ENCODE measurements at regions not wholly inside any gene's neighbourhood (a gene's known extent, or its start where the extent isn't known, plus 50 kb on each side); places are given as distances from the start of the nearest gene placed in this dataset.

DNA sequence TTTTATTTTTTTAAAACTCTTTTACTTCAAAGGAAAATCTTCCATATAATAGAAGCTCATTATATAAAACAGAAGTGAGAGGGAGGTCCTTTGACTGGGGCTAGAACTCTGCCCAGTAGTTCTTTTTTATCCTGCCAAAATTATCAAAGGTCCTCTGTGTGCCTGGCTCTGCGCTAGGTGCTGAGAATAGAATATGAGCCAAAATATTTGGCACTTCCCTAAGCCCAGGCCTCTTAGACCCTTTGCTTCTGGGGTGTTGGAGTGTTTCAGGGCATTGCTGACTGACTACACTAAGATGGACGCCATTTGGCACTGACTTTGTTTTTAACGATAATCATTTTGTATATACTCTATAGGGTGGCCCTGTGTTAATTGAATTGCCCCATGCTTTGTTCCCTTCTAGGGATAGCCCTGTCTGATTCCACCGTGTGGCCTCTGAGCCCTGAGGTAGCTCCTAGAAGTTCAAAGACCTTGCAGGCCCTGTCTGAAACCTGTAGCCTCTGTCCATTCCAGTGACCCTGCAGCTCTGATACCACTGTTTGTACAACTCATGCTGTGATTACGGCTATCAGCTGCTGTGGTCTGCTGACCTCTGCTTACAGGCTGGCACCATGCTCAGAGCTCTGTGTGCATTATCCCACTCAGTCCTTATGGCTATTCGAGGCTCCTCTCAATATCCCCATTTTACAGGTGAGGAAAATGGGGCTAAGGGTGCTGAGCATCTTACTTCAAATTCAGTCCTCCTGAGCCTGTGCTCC is 84.3 kb upstream of the SHB start (continued):
- TF ChIP-seq MXI1 (IDR thresholded peaks at IDR 0.05; ENCODE audit: borderline replicate concordance, low read depth, low read length) (no peak), LCORL (IDR thresholded peaks at IDR 0.05) (no peak), LCORL (CRISPR knock-in tag; IDR thresholded peaks at IDR 0.05) (no peak), GFI1 (CRISPR knock-in tag; IDR thresholded peaks at IDR 0.05; ENCODE audit: borderline replicate concordance) (0 out of 2 replicates have a peak, but pooled peaks have one; percentile 25), RARA (CRISPR knock-in tag; IDR thresholded peaks at IDR 0.05) (peak; percentile 54), ZNF136 (CRISPR knock-in tag; IDR thresholded peaks at IDR 0.05; ENCODE audit: low read depth) (no peak), ZFP37 (CRISPR knock-in tag; IDR thresholded peaks at IDR 0.05; ENCODE audit: borderline replicate concordance) (no peak), FOXK2 (IDR thresholded peaks at IDR 0.05) (no peak), MAZ (IDR thresholded peaks at IDR 0.05; ENCODE audit: borderline replicate concordance, low read depth, low read length) (no peak), MAZ (CRISPR knock-in tag; IDR thresholded peaks at IDR 0.05; ENCODE audit: low read depth) (no peak), ZNF317 (CRISPR knock-in tag; IDR thresholded peaks at IDR 0.05) (0 out of 2 replicates have a peak, but pooled peaks have one; percentile 32), FIP1L1 (IDR thresholded peaks at IDR 0.05; ENCODE audit: borderline replicate concordance, insufficient read depth, low read depth, low read length) (no peak), ZNF20 (CRISPR knock-in tag; IDR thresholded peaks at IDR 0.05) (no peak), FOXA3 (CRISPR knock-in tag; IDR thresholded peaks at IDR 0.05) (no peak), FLYWCH1 (CRISPR knock-in tag; IDR thresholded peaks at IDR 0.05) (no peak), ZNF232 (CRISPR knock-in tag; IDR thresholded peaks at IDR 0.05; ENCODE audit: borderline replicate concordance) (no peak), TARDBP (CRISPR knock-in tag; IDR thresholded peaks at IDR 0.05) (no peak), SMYD3 (CRISPR knock-in tag; IDR thresholded peaks at IDR 0.05) (no peak), ZNF329 (CRISPR knock-in tag; IDR thresholded peaks at IDR 0.05; ENCODE audit: low read depth) (no peak), ZNF451 (CRISPR knock-in tag; IDR thresholded peaks at IDR 0.05) (no peak)
- TF ChIP-seq, protein P1, sequence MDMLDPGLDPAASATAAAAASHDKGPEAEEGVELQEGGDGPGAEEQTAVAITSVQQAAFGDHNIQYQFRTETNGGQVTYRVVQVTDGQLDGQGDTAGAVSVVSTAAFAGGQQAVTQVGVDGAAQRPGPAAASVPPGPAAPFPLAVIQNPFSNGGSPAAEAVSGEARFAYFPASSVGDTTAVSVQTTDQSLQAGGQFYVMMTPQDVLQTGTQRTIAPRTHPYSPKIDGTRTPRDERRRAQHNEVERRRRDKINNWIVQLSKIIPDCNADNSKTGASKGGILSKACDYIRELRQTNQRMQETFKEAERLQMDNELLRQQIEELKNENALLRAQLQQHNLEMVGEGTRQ (IDR thresholded peaks at IDR 0.05; ENCODE audit: low read depth, low read length): no peak
- TF ChIP-seq, protein P1 (CRISPR knock-in tag; IDR thresholded peaks at IDR 0.05; ENCODE audit: borderline replicate concordance): 0 out of 2 replicates have a peak, but pooled peaks have one; percentile 34
- TF ChIP-seq, protein P2, sequence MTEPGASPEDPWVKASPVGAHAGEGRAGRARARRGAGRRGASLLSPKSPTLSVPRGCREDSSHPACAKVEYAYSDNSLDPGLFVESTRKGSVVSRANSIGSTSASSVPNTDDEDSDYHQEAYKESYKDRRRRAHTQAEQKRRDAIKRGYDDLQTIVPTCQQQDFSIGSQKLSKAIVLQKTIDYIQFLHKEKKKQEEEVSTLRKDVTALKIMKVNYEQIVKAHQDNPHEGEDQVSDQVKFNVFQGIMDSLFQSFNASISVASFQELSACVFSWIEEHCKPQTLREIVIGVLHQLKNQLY (CRISPR knock-in tag; IDR thresholded peaks at IDR 0.05): no peak
- TF ChIP-seq, protein P3, sequence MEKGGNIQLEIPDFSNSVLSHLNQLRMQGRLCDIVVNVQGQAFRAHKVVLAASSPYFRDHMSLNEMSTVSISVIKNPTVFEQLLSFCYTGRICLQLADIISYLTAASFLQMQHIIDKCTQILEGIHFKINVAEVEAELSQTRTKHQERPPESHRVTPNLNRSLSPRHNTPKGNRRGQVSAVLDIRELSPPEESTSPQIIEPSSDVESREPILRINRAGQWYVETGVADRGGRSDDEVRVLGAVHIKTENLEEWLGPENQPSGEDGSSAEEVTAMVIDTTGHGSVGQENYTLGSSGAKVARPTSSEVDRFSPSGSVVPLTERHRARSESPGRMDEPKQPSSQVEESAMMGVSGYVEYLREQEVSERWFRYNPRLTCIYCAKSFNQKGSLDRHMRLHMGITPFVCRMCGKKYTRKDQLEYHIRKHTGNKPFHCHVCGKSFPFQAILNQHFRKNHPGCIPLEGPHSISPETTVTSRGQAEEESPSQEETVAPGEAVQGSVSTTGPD (CRISPR knock-in tag; IDR thresholded peaks at IDR 0.05): no peak
- TF ChIP-seq, protein P4, sequence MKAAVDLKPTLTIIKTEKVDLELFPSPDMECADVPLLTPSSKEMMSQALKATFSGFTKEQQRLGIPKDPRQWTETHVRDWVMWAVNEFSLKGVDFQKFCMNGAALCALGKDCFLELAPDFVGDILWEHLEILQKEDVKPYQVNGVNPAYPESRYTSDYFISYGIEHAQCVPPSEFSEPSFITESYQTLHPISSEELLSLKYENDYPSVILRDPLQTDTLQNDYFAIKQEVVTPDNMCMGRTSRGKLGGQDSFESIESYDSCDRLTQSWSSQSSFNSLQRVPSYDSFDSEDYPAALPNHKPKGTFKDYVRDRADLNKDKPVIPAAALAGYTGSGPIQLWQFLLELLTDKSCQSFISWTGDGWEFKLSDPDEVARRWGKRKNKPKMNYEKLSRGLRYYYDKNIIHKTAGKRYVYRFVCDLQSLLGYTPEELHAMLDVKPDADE (CRISPR knock-in tag; IDR thresholded peaks at IDR 0.05): no peak
- TF ChIP-seq, protein P5, sequence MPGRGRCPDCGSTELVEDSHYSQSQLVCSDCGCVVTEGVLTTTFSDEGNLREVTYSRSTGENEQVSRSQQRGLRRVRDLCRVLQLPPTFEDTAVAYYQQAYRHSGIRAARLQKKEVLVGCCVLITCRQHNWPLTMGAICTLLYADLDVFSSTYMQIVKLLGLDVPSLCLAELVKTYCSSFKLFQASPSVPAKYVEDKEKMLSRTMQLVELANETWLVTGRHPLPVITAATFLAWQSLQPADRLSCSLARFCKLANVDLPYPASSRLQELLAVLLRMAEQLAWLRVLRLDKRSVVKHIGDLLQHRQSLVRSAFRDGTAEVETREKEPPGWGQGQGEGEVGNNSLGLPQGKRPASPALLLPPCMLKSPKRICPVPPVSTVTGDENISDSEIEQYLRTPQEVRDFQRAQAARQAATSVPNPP (CRISPR knock-in tag; IDR thresholded peaks at IDR 0.05): no peak
